Heart left ventricle (tissue), 16 donors: ENCODE measurements at regions not wholly inside any gene's neighbourhood (a gene's known extent, or its start where the extent isn't known, plus 50 kb on each side); places are given as distances from the start of the nearest gene placed in this dataset.
A peak's percentile ranks its signal among the peaks of the same experiment; 100 is the strongest.
"Not testable (repeated sequence)": the region's sequence is repeated elsewhere in the genome, so short reads cannot be mapped to it uniquely, and the experiment has no call there.

Experiments used
- ATAC-seq, 4 donors: fragments of 200-7000 bp; cut with Tn5 transposase; one replicate each; pipeline ENCODE4 v1.9.1; 2020 to 2022; ENCODE audit warnings: moderate library complexity in 4 of 4, mild to moderate bottlenecking in 3 of 4, moderate number of reproducible peaks in 1 of 4
- DNase-seq, 5 donors: peaks; one replicate each; pipeline ENCODE4 v3.0.0-alpha.2; 2020
- H3K27ac ChIP-seq, 12 donors: fragments of 200-600 bp; sonication (generic) in 4 of 12; one replicate each; pipeline versions ENCODE4 v1.5.0 to v1.8.0; 2016 to 2022; ENCODE audit warnings: mild to moderate bottlenecking in 2 of 12
- H3K27me3 ChIP-seq, 9 donors: fragments of 200-600 bp; sonication (generic) in 2 of 9; one replicate each; pipeline versions ENCODE4 v1.5.1 to v1.8.0; 2016 to 2022; ENCODE audit warnings: mild to moderate bottlenecking in 3 of 9
- H3K36me3 ChIP-seq, 9 donors: fragments of 200-600 bp; sonication (generic) in 2 of 9; one replicate each; pipeline versions ENCODE4 v1.5.0 to v1.8.0; 2018 to 2022; ENCODE audit warnings: mild to moderate bottlenecking in 2 of 9
- H3K4me1 ChIP-seq, 12 donors: fragments of 200-600 bp; sonication (generic) in 4 of 12; one replicate each; pipeline versions ENCODE4 v1.5.0 to v1.8.0; 2016 to 2022; ENCODE audit warnings: mild to moderate bottlenecking in 3 of 12
- H3K4me3 ChIP-seq, 12 donors: fragments of 200-600 bp; sonication (generic) in 4 of 12; one replicate each; pipeline versions ENCODE4 v1.5.0 to v1.8.0; 2017 to 2022; ENCODE audit warnings: mild to moderate bottlenecking in 9 of 12, moderate library complexity in 4 of 12
- H3K9me3 ChIP-seq, 12 donors: fragments of 200-600 bp; sonication (generic) in 4 of 12; one replicate each; pipeline versions ENCODE4 v1.5.0 to v1.8.0; 2016 to 2022; ENCODE audit warnings: mild to moderate bottlenecking in 1 of 12
- WGBS, 4 donors: extraction: QIAGEN DNeasy Blood & Tissue Kit in 2 of 4; methylation state at CpG; one replicate each; pipeline versions ENCODE4 v1.1.5 to v1.1.7; 2013 to 2018; 5-methylcytosine and 5-hydroxymethylcytosine counted together
- intact Hi-C, 10 donors: fragments of 100-400 bp; cut with DNase I; formaldehyde crosslinking; loops; one replicate each; pipeline versions ENCODE4 v1.11.1 to v1.14.2; 2022
- donor health status: ischemic (EF 13 %, LVEDD 7.1; RV severe dilation, severe dysfunction).
- donor health status: healthy with polysubstance abuse.
- donor health status: DM: no; HTN: yes; CAD: no.
- donor health status: DM: no; HTN: no; CAD: no.
- donor health status: ischemic (EF 25% LVEDD 6.9; RV normal size, moderate dysfunction).
- donor health status: ischemic (EF 25% LVEDD 5.7; RV mildly dilated, moderate dysfunction).
- donor health status: healthy.
- donor health status: DM: yes; HTN: yes; CAD: no.
- donor health status: ischemic (EF 35%, LVEDD 5.7; RV mildly dilated, moderate dysfunction).
- donor health status: nonischemic (EF 11% LVEDD 7.7; RV severe dilation, severe dysfunction).
- donor health status: DM: yes; HTN: yes; CAD: no.
- donor health status: PGD.
- donor health status: ischemic (EF 29% LVEDD 5.4; RV normal size, mild dysfunction).
- donor health status: nonischemic (EF 23%, LVEDD 6.1; RV moderate dilation, normal function).

DNA sequence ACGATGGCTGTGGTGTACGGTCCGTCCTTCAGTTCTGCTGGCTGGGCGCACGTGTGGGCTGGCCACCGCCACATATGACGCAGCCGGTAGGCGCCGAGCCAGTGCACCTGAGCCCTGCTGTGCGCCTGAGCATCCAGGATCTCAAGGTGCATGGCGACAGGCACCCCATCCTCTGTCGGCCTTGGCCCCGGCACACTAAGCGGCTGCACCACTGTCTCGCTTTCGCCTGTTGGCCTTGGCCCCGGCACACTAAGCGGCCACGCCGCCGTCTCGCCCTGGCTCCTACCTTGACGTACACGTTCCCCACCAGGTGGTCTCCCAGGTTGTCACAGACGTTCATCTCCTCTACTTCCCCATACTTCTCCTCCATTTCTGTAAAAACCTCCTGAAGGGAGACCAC is 4034.6 kb upstream of the TPTE start:
- H3K9me3 ChIP-seq, H3K36me3 ChIP-seq, intact Hi-C loops, H3K4me3 ChIP-seq, H3K4me1 ChIP-seq, DNase-seq, H3K27me3 ChIP-seq, H3K27ac ChIP-seq: not testable (repeated sequence)
- peak in 1 of 4 donors; percentile 16 for ATAC-seq
- 86 to 97% (median 93%) methylated on average over 2 to 24 of the region's 26 CpGs; no CpG with 5 or more reads in 1 of the 4 donors for WGBS, 4 donors

DNA sequence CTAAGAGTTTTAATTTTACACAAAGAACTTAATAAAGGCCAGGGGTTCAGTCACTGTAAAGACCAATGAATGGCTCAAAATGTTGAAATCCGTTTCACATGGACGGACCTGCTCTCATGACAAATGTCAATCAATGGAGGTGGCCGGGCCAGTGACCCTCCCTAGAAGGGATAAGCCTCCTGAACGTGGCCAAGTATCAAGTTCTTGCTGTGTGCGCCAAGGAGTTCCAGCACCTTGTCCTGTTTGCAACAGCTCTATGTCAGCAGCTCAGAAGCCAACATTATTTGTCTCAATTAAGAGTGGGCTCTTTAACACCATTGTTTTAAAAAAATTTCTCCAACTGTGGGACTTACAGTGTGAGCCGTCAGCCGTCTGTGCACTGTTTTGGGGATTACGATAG is 4028.7 kb upstream of the TPTE start:
- ATAC-seq, H3K27me3 ChIP-seq, H3K4me1 ChIP-seq, intact Hi-C loops, H3K4me3 ChIP-seq, H3K9me3 ChIP-seq, H3K36me3 ChIP-seq, DNase-seq, H3K27ac ChIP-seq: not testable (repeated sequence)
- WGBS, 4 donors: no CpG with 5 or more reads among the region's 8 CpGs

DNA sequence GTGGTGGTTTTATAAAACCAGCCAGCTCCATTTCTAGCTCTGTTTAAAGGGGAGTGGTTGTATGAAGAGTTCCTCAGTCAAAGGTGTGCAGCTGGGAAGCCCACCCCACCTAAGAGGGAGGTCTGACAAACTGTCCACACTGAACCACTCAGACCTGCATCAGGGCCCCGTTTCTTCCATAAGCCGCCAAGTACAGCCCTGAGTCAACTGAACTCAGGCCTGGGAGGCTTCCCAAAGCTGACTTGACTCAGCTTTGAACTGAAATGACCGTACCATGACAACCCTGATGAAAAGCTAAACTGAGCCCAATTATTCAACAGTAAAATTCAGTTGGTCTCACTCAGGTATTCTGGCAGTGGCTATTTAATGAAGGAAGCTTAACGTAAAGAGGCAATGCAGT is 4027.4 kb upstream of the TPTE start:
- H3K4me3 ChIP-seq, H3K27ac ChIP-seq, H3K9me3 ChIP-seq, DNase-seq, intact Hi-C loops, H3K27me3 ChIP-seq, ATAC-seq, H3K4me1 ChIP-seq, H3K36me3 ChIP-seq: not testable (repeated sequence)
- WGBS, 4 donors: no CpG with 5 or more reads among the region's 4 CpGs

DNA sequence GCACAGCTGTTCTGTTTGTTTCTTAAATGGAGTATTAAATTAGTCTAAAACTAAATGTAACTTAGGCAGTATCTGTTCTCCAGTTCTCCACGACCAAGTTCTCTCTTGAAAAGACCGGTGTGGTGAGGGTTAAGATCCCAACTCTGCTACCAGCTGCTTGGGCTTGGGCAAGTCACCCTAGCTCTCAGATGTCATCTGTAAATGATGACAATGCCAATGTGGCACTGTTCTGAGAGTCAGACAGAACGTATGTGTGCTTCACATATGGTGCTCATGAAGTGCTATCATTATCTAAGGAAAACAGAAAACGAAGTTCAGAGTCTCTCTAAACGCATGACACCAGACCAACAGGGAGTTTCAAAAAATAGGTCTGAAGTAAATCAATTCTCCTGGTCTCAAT is 4025.0 kb upstream of the TPTE start:
- H3K9me3 ChIP-seq, H3K4me3 ChIP-seq, intact Hi-C loops, H3K4me1 ChIP-seq, H3K27ac ChIP-seq, DNase-seq, H3K36me3 ChIP-seq, H3K27me3 ChIP-seq, ATAC-seq: not testable (repeated sequence)
- 60% methylated on average over 2 of the region's 5 CpGs; no CpG with 5 or more reads in 3 of the 4 donors for WGBS, 4 donors

DNA sequence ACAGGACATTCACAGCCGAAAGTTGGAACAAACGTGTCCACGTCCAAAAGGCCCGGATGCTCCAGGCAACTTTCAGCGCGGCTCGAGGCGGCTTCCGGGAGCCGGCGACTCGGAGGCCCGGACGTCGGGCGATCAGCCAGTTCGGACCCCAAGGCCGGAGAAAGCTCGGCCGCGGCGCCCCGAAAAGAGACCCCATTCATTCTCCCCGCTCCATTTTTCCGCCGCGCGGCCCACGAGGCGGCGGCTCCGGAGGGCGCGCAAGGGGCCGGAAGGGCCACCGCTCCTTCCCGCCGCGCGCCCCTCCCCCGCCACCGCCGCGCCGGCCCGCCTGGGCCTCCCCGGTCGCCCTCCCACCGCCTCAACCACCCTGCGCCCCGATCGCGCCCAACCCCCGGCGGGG is 4022.7 kb upstream of the TPTE start:
- DNase-seq (peak in 2 of 5 donors; percentile 23 to 40), ATAC-seq (peak in 3 of 4 donors; percentile 11 to 79 (median 68))
- intact Hi-C loops, H3K4me1 ChIP-seq, H3K9me3 ChIP-seq, H3K36me3 ChIP-seq, H3K27me3 ChIP-seq: not testable (repeated sequence)
- 0% methylated on average over 15 to 31 of the region's 55 CpGs; no CpG with 5 or more reads in 2 of the 4 donors for WGBS, 4 donors
- H3K4me3 ChIP-seq: peak overlapping the region in 8 of 12 donors; percentile 42 to 72 (median 59)
- peak overlapping the region in 7 of 12 donors; percentile 51 to 80 (median 65) for H3K27ac ChIP-seq

DNA sequence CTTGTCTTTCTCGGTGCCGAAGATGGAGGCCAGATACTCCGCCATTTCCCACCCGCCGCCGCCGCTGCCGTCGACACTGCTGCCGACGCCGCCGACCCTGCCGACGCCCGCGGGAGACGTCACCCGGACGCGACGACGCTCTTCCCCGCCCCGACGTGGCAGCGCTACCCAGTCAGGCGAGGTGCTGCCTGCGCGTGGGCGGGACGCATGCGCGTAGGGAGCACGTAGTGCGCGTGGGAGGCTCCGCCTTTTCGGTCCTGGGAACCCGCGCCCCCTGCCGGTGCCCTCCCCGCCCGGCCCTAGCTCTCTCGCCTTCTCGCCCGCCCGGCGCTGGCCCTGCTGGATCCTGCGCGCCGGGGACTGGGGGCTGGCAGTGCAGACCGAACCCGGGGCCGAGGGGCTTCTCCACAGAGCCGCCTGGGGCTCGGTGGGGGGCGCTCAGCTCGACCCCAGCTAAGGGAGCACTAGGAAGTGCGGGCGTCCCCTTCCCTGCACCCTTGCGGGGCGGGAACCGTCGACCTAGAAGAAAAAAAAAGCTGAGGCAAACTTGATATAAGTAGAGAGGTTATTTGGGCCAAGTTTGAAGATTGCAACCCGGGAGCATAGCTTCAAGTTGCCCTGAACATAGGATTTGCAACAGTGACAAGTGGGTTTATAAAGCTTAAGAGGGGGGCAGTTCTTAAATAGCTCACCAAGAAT is 4022.1 kb upstream of the TPTE start:
- H3K27me3 ChIP-seq, H3K9me3 ChIP-seq, H3K4me1 ChIP-seq, H3K36me3 ChIP-seq, intact Hi-C loops: not testable (repeated sequence)
- peak overlapping the region in 3 of 12 donors; percentile 71 to 80 (median 79) for H3K27ac ChIP-seq
- ATAC-seq (peak; percentile 94 to 99 (median 99)), DNase-seq (peak in 3 of 5 donors; percentile 48 to 80 (median 80))
- 0 to 1% (median 1%) methylated on average over 20 to 27 of the region's 66 CpGs; no CpG with 5 or more reads in 1 of the 4 donors for WGBS, 4 donors
- H3K4me3 ChIP-seq: peak overlapping the region in 8 of 12 donors; percentile 42 to 72 (median 59)

DNA sequence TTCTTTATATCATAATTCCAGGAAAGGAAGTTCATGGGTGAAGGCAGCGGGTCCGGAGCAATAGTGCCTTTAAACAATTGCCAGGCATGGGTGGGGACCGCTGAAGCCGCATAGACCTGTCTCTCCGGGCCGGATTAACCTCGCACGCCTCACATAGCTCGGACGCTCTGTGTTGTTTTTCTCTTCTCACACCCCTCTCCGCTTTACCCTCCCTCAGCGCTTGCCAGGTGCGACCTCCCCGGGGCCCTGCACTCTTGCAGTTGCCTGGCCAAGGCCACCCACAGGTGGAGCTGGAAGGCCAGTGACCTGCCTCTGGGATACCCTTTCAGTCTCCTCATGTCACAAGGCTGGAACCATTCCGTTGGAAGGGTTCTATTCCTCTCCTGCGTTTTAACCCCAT is 4021.5 kb upstream of the TPTE start:
- intact Hi-C loops: not testable (repeated sequence)
- WGBS, 4 donors: no CpG with 5 or more reads among the region's 16 CpGs

DNA sequence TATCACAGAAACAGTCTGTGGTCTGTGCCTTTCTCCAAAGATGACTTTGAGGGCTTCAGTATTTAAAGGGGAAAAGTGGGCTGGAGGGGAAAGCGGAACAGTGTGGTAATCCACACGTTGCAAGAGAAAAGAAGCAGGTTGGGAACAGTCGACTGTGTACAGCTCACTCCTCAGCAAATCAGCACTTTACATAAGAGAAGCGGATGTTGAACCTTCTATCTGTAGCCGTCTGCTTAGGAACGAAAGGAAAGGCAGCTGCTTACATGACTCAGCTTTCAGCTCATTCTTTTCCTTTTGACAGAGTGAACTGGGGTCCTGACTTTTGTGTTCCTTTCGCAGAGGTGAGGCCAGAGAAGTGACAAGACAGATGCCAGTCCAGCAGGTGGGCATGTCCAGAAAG is 4020.7 kb upstream of the TPTE start:
- H3K4me3 ChIP-seq, H3K4me1 ChIP-seq, H3K36me3 ChIP-seq, H3K27ac ChIP-seq, H3K9me3 ChIP-seq, ATAC-seq, H3K27me3 ChIP-seq, intact Hi-C loops, DNase-seq: not testable (repeated sequence)
- WGBS, 4 donors: no CpG with 5 or more reads among the region's 7 CpGs

More for the DNA sequence above, 4021.5 kb upstream of the TPTE start:
- not testable (repeated sequence) for DNase-seq, H3K36me3 ChIP-seq, H3K27ac ChIP-seq, H3K4me3 ChIP-seq, H3K27me3 ChIP-seq, H3K4me1 ChIP-seq, H3K9me3 ChIP-seq
- peak in 2 of 4 donors; percentile 11 to 29 for ATAC-seq

DNA sequence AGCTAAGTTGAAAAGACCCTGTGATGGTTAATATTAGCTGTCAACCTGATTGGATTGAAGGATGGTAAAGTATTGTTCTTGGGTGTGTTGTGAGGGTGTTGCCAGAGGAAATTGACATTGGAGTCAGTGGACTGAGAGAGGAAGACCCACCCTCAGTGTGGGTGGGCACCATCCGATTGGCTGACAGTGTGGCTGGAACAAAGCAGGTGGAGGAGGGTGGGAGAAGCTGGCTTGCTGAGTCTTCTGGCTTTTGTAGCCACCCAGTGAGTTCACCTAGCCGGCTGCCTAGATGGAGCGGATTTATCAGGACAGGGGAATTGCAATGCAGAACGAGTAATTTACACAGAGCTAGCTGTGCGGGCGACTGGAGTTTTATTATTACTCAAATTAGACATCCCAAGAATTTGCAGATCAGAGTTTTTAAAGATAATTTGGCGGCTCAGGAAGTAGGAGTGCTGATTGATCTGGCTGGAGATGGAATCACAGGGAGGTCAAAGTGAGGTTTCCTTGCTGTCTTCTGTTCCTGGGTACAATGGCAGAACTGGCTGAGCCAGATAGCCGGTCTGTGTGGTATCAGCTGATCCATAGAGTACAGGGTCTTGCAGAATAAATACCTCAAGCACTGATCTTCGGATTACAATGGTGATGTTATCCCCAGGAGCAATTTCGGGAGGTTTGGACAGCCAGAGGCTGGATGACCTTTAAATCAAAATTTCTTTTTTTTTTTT is 4015.1 kb upstream of the TPTE start:
- intact Hi-C loops, H3K27me3 ChIP-seq, H3K27ac ChIP-seq, H3K4me1 ChIP-seq, H3K4me3 ChIP-seq, H3K36me3 ChIP-seq, DNase-seq, H3K9me3 ChIP-seq, ATAC-seq: not testable (repeated sequence)
- WGBS, 4 donors: 74 to 82% methylated on average over 6 of the region's 10 CpGs; no CpG with 5 or more reads in 2 of the 4 donors

DNA sequence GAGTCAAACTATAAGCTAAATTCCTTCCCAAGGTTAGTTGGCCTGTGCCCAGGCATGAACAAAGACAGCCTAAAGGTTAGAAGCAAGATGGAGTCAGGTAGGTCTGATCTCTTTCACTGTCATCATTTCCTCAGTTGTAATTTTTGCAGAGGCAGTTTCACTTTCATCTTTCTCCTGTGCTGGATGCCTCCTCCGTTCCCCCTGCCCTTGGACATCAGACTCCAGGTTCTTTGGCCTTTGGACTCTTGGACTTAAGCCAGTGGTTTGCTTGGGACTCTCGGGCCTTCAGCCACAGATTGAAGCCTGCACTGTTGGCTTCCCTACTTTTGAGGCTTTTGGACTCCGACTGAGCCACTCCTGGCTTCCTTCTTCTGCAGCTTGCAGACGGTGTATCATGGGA is 4013.8 kb upstream of the TPTE start:
- ATAC-seq, H3K4me3 ChIP-seq, intact Hi-C loops, H3K36me3 ChIP-seq, H3K27ac ChIP-seq, H3K27me3 ChIP-seq, DNase-seq, H3K4me1 ChIP-seq, H3K9me3 ChIP-seq: not testable (repeated sequence)
- WGBS, 4 donors: no CpG with 5 or more reads among the region's 4 CpGs

DNA sequence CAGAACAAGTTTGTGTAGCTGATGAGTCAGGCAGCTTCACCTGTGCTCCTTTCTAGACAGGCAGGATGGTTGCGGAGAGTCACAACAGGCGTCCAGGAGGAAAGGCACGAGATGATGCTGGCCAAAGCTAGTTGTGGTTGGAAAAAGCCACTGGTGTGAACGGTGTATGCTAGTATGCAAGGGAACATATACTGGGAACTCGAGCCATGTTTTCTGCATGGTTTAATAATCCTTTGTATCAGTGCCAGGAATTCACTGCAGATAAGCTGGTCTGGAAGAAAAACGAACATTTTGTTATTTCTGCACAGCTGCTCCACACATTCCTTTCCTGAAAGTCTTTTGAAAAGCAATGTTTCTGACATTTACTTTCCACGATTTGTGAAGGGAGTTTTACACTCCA is 3999.6 kb upstream of the TPTE start:
- DNase-seq, ATAC-seq, H3K4me3 ChIP-seq, H3K4me1 ChIP-seq, H3K9me3 ChIP-seq, H3K27ac ChIP-seq, H3K27me3 ChIP-seq, intact Hi-C loops, H3K36me3 ChIP-seq: not testable (repeated sequence)
- WGBS, 4 donors: no CpG with 5 or more reads among the region's 7 CpGs
